ENCODE measurements at regions not wholly inside any gene's neighbourhood (a gene's known extent, or its start where the extent isn't known, plus 50 kb on each side); places are given as distances from the start of the nearest gene placed in this dataset.

DNA sequence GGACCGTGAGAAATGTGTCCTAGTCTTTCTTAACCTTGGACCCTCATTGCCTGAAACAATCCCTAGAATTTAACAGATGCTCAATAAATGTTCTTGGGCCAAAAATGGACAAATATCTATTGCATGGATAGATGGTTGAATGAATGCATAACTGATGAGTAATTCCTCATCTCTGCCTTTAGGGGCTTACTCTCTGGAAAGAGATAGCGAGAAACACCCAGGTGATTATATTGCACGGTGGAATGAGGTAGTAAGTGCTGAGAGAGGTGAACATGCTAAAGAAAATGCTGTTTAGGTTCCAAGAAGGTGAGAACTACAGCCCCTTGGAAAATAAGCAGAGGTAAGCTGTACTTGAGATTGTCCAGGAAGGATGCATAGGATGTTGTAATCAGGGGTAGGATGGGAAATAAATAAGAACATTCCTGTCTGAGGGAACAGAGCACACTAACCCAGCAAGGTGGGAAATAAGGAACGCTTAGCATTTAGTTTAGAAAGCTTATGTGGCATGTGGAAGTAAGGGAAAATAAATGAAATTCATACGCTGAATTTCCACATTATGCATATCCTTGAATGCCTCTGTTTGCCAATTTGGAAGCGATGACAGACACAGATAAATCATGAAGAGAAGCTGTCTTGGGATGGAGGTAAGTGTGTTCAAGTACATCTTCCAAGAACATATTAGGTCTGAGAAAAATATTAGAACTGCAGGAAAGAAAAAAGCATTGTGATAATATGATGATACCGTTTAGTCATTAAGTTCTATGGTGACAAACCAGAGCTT, 426.6 kb downstream of the ARHGEF28 start:
- no peak overlapping the region for H3K4me3 Mint-ChIP-seq
- DNase-seq, result no peak
- H3K9me3 Mint-ChIP-seq, result no peaks in the 10 kb centered on the region
- no peaks in the 10 kb centered on the region for H3K36me3 Mint-ChIP-seq
- ATAC-seq (replicated peaks), result no peak
- peaks cover 8 to 14% of the 10 kb centered on the region in 2 donors for H3K27me3 Mint-ChIP-seq
- H3K4me1 Mint-ChIP-seq, result no peaks in the 10 kb centered on the region
- no peak overlapping the region for H3K27ac Mint-ChIP-seq

DNA sequence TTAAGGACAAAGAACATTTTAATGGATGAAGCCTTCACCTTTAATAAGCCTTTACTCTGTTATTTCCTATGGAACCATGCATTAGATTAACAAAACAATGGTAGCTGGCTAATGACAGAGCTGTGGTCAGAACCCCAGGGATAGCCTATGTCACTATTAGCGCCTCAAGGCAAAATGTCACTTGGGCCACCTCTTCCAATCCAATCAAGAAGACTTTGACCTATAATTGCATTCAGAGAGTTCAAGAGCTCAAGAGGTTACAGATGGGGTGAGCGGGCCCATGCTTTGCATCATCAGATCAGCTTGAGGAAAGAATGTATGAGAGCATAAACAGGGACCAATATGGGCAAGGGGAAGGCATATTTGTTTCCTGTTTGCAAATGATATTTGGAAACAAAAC, 425.1 kb downstream of the ARHGEF28 start:
- Mint-ChIP-seq H3K9me3 (no peaks in the 10 kb centered on the region), H3K4me3 (no peak overlapping the region), H3K4me1 (no peaks in the 10 kb centered on the region), H3K27ac (no peak overlapping the region), H3K36me3 (no peaks in the 10 kb centered on the region), H3K27me3 (peaks cover 8 to 14% of the 10 kb centered on the region in 2 donors)
- ATAC-seq (replicated peaks), result no peak
- no peak for DNase-seq

DNA sequence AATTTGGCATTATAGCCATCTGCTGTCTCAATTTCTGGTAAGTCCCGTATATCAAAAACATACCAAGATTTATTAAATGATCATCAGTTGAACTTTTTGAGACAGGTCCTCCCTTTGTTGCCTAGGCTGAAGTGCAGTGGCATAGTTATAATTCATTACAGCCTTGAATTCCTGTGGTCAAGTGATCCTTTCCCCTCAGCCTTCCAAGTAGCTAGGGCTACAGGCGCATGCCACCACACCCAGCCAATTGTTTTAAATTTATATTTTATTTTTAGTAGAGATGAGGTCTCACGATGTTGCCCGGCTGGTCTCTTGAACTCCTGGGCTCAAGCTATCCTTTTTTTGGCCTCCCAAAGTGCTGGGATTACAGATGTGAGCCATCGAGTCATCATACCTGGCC, 418.9 kb downstream of the ARHGEF28 start:
- DNase-seq, result no peak
- Mint-ChIP-seq H3K27me3 (no peaks in the 10 kb centered on the region), H3K4me3 (no peak overlapping the region), H3K4me1 (no peaks in the 10 kb centered on the region), H3K27ac (no peak overlapping the region), H3K36me3 (no peaks in the 10 kb centered on the region), H3K9me3 (no peaks in the 10 kb centered on the region)
- no peak for ATAC-seq (replicated peaks)

DNA sequence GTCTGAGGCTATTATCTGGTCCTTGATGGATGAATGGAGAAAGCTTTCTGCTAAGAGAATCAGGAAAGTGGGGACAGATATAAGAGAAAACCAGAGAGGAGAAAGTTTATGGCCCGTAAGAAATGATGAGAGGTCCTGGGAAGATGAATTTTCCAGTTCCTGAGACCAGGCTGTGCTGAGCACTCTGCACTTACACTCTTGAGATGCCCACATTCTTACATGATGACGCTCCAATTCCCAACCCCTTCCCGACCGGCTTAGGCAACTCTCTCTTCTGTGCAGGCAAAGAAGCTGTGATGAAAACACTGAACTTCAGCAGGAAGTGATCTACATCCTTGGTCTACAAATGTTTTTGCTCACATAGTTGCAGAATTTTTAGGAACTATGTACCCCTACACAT, 417.0 kb downstream of the ARHGEF28 start:
- Mint-ChIP-seq H3K27ac (no peak overlapping the region), H3K9me3 (no peaks in the 10 kb centered on the region), H3K4me1 (no peaks in the 10 kb centered on the region), H3K4me3 (no peak overlapping the region), H3K36me3 (no peaks in the 10 kb centered on the region), H3K27me3 (no peaks in the 10 kb centered on the region)
- ATAC-seq (replicated peaks) (no peak), DNase-seq (no peak)

DNA sequence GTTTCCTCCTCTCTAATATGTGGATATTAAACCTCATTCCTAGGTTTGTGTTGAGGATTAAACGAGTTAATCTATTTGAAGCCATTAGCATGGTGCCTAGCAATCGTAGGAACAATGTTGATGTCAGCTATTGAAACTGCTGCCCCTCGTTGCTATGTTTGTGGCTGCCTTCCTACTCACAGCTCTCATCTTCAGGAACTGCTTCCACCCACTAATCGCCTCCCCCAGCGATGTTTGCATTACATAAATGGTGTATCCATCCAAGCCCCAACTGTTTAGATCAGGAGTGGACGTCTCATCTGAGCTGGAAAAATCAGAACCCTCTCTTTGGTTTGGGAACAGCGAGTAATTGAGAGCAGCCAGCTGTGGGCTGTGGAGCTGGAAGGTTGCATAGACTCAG, 416.6 kb downstream of the ARHGEF28 start:
- Mint-ChIP-seq H3K27ac (no peak overlapping the region), H3K9me3 (no peaks in the 10 kb centered on the region), H3K27me3 (no peaks in the 10 kb centered on the region), H3K4me1 (no peaks in the 10 kb centered on the region), H3K4me3 (no peak overlapping the region), H3K36me3 (no peaks in the 10 kb centered on the region)
- no peak for ATAC-seq (replicated peaks)
- DNase-seq, result no peak

DNA sequence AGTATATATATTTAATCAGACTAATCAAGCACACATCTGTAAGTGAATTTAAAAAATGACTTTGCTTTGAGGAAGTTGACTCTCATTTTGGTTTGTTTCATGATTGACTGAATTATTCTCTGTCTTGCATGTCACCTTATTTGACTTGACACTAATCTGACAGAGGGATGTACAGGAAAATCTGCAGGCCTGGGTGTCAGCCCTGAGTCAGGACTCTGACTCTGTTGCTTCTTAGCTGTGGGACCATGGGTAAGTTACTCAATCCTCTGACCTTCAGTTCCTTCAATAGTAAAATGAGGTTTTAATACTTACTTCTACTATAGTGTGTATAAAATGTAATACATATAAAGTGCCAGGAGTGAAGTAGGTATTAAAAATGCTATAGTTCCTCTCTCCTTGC, 415.9 kb downstream of the ARHGEF28 start:
- Mint-ChIP-seq H3K36me3 (no peaks in the 10 kb centered on the region), H3K9me3 (no peaks in the 10 kb centered on the region), H3K27ac (no peak overlapping the region), H3K4me1 (no peaks in the 10 kb centered on the region), H3K4me3 (no peak overlapping the region), H3K27me3 (no peaks in the 10 kb centered on the region)
- DNase-seq, result no peak
- no peak for ATAC-seq (replicated peaks)

DNA sequence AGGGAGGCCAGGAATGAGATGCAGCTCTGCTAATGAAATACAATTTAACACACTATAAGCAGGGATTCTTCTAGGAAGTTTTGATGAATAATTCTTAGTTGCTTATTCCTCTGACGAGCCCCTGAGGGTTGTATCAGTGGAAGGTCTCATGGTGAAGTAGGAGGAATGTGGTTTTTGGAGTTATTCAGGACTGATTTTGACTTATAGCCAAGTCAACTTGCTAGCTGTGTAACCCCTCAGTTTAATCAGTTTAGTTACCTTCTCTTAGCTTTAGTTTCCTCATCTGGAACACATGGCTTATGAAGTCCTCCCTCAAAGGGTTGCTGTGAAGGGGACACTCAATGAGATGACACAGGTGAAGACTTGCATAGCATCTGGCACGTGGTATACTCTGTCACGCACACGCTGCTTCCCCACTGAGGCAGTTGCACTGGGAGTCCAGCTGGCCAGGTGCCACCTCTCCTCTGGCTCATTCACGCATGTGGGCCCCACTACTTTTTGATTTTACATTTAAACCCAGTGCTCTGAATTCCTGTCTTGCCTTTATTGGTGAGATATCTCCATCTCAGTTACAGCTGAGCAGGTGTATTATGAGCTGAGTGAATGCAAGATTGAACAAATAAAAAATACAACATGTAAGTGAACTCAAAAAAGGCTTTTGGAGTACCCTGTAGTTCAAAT, 415.0 kb downstream of the ARHGEF28 start:
- no peaks in the 10 kb centered on the region for H3K4me1 Mint-ChIP-seq
- no peak for DNase-seq

DNA sequence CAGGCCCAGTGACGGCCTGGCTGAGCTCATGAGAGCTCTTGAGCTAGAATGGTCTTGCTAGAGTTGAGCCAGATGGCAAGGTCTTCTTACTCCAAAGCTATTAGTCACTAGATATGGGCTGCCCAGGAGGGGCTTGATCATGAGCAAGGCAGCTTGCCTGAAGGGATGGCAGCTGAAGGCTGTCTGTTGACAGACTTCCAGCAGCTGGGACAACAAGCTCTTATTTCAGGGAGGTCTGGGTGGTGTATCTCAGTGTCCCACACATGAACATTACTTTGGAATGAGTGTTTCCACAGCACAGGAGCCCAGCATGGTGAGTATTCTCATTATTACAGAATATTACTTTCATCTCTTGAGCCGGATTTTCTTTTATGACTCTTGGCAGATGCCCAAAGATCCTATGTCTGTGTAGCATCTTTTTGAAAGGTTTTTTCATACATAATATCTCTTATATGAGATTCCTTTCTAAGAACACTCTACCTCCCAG, 414.1 kb downstream of the ARHGEF28 start:
- DNase-seq (no peak), ATAC-seq (replicated peaks) (no peak)
- Mint-ChIP-seq H3K9me3 (no peaks in the 10 kb centered on the region), H3K27me3 (no peaks in the 10 kb centered on the region), H3K4me1 (peaks cover 2 to 4% of the 10 kb centered on the region in 2 donors), H3K27ac (no peak overlapping the region), H3K4me3 (no peak overlapping the region), H3K36me3 (no peaks in the 10 kb centered on the region)

More for the DNA sequence above, 415.0 kb downstream of the ARHGEF28 start:
- Mint-ChIP-seq H3K4me3 (no peak overlapping the region), H3K9me3 (no peaks in the 10 kb centered on the region), H3K36me3 (no peaks in the 10 kb centered on the region), H3K27ac (no peak overlapping the region), H3K27me3 (no peaks in the 10 kb centered on the region)
- ATAC-seq (replicated peaks), result no peak

DNA sequence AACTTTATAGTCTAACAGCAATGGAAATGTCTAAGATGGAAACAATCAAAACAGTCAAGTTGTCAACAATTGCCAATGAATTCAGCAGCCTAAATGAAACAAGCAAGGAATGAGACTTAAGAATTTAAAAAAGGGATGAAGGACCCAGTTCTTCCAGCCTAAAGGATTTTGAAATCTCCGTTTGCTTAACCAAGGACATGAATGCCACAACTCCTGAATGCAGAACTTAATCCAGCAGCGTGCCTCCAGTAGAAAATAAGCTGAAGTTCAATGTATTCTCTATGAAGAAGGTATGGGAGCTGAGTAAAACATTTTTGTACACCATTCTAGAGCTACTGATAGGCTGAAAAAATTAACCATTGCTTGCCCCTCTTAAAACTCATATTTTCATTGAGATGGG, 411.3 kb downstream of the ARHGEF28 start:
- no peak for DNase-seq
- Mint-ChIP-seq H3K27me3 (peaks cover 6 to 7% of the 10 kb centered on the region in 2 donors), H3K36me3 (no peaks in the 10 kb centered on the region), H3K4me3 (no peak overlapping the region), H3K27ac (no peak overlapping the region), H3K9me3 (no peaks in the 10 kb centered on the region), H3K4me1 (peaks cover 2 to 4% of the 10 kb centered on the region in 2 donors)
- ATAC-seq (replicated peaks), result no peak

DNA sequence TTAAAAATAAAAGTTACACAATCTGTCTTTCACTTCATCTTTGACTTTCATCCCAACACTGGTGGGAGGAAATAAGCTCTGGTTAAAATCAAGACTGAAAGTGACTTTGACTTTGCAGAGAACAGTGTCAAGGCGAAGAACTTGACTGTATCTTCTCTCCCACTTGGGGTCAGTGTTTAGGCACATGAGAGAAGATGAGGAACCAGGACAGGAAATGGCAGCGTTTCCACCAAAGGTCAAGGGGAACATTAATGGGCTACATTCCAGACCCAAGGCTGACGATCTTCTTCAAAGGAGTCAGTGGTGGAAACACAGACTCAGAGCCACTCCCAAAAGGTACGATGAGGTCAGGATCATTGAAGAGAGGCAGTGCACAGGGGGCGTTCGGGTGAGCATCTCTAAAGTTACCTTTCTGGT, 409.5 kb downstream of the ARHGEF28 start:
- DNase-seq, result peak; percentile 5
- H3K4me1 Mint-ChIP-seq, result peaks cover 2 to 4% of the 10 kb centered on the region in 2 donors
- H3K27me3 Mint-ChIP-seq, result peaks cover 6 to 7% of the 10 kb centered on the region in 2 donors
- H3K27ac Mint-ChIP-seq, result no peak overlapping the region
- no peaks in the 10 kb centered on the region for H3K36me3 Mint-ChIP-seq
- H3K4me3 Mint-ChIP-seq, result no peak overlapping the region
- peak; percentile 60 to 69 for ATAC-seq (replicated peaks)
- no peaks in the 10 kb centered on the region for H3K9me3 Mint-ChIP-seq

DNA sequence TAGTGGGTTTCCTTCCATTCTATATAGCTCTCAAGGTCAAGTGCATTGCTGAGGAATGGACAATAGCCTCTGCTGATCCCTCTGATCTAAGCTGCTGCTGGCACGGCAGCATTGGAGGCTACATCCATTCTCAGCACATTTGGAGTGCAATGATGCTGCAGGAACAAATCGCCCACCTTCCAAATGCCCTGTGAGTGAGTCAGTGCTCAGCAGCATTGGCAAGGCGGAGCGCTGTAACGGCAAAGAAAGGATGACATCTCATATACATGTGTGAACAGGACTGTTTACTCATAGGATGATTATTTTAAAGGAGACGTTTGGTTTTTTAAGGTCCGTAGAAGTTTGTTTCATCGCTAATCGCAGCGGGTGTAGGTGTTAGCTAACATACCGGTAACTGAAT, 408.7 kb downstream of the ARHGEF28 start:
- H3K36me3 Mint-ChIP-seq, result no peaks in the 10 kb centered on the region
- H3K27ac Mint-ChIP-seq, result no peak overlapping the region
- no peak overlapping the region for H3K4me3 Mint-ChIP-seq
- DNase-seq (no peak), ATAC-seq (replicated peaks) (no peak)
- peaks cover 2 to 4% of the 10 kb centered on the region in 2 donors for H3K4me1 Mint-ChIP-seq
- no peaks in the 10 kb centered on the region for H3K9me3 Mint-ChIP-seq
- peaks cover 7 to 14% of the 10 kb centered on the region in 2 donors for H3K27me3 Mint-ChIP-seq

DNA sequence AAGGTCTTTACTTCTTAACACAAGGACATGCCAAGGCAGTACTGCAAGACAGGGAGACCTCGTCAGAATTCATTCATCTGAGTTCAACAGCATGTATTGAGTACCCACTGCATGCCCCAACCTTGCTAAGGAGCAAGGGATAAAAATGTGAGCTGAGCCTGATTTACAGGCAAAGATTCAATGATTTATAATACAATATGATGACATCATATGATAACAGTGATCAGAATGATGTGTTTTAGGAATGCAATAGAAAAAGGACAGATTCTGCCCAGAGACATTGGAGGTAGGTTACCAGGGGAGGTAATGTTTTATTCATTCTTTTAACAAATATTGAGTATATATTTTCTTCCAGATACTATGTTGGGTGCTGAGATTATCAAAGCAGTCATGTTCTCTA, 406.6 kb downstream of the ARHGEF28 start:
- DNase-seq (no peak), ATAC-seq (replicated peaks) (no peak)
- Mint-ChIP-seq H3K9me3 (no peaks in the 10 kb centered on the region), H3K4me1 (peaks cover 2 to 4% of the 10 kb centered on the region in 2 donors), H3K36me3 (no peaks in the 10 kb centered on the region), H3K27me3 (peaks cover 7 to 14% of the 10 kb centered on the region in 2 donors), H3K4me3 (no peak overlapping the region), H3K27ac (no peak overlapping the region)

DNA sequence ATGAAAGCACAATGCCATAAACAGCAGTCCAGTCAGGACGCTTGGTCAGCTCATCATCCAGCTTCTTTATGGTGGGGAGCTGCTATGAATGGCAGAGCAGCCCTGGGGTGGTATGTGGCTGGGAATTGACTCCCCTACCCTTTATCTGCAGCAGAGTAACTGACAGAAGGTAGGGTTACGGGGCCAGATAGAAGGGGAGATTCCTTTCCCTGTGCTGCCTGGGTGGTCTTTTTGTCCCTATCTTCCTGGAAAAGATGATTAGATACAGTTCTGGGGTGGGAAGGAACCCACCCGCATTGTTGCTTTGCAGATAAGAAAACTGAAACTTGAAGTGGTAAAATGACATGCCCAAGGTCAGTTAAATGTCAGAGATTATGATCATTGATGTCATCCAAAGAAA, 405.5 kb downstream of the ARHGEF28 start:
- Mint-ChIP-seq H3K9me3 (no peaks in the 10 kb centered on the region), H3K27ac (no peak overlapping the region), H3K27me3 (peaks cover 7 to 14% of the 10 kb centered on the region in 2 donors), H3K36me3 (no peaks in the 10 kb centered on the region), H3K4me3 (no peak overlapping the region), H3K4me1 (peaks cover 2 to 4% of the 10 kb centered on the region in 2 donors)
- no peak for DNase-seq
- ATAC-seq (replicated peaks), result no peak

DNA sequence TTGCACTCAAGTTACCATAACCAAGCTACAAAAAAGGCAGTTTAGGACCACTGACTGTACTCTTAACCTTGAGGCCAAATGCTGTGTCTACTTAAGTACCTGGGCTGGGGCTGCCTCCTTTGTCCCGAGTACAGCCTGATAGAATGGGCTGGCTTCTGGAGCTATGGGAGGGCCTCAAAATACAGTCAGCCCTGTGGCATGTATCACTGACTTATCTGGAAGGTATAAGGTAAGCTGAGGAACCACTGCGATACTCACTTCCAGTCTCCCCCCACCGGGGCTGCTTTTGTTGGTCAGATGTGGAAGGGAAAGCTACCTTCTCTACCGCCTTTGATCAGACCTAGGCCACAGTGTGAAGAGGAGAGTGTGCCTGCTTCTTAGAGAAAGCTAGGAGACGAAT, 404.8 kb downstream of the ARHGEF28 start:
- Mint-ChIP-seq H3K4me3 (no peak overlapping the region), H3K27me3 (peaks cover 7 to 14% of the 10 kb centered on the region in 2 donors), H3K36me3 (no peaks in the 10 kb centered on the region), H3K27ac (no peak overlapping the region), H3K9me3 (no peaks in the 10 kb centered on the region), H3K4me1 (peaks cover 2 to 4% of the 10 kb centered on the region in 2 donors)
- DNase-seq, result no peak
- ATAC-seq (replicated peaks), result no peak

DNA sequence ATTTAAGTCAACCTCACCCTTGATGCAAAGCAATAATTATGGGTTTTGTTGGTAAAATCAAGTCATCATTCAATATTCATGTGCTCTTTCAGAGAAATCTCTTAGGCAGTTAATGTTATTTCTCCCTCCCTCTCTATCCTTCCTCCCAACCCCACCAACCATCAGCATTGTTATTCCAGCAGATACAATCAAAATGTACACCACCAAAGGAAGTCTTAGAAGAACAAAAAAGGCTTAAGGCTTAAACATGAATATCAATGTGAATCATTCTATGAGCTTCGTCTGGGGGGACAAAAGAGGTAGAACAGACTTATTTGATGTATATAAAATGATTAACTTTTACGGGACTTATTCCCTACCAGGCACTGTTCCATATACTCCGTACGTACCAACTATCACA, 404.4 kb downstream of the ARHGEF28 start:
- Mint-ChIP-seq H3K4me1 (peaks cover 0 to under 1% of the 10 kb centered on the region in 2 donors), H3K36me3 (no peaks in the 10 kb centered on the region), H3K4me3 (no peak overlapping the region), H3K27ac (no peak overlapping the region), H3K27me3 (peaks cover 7 to 14% of the 10 kb centered on the region in 2 donors), H3K9me3 (no peaks in the 10 kb centered on the region)
- ATAC-seq (replicated peaks) (no peak), DNase-seq (no peak)
